ENCODE measurements at regions not wholly inside any gene's neighbourhood (a gene's known extent, or its start where the extent isn't known, plus 50 kb on each side); places are given as distances from the start of the nearest gene placed in this dataset.

DNA sequence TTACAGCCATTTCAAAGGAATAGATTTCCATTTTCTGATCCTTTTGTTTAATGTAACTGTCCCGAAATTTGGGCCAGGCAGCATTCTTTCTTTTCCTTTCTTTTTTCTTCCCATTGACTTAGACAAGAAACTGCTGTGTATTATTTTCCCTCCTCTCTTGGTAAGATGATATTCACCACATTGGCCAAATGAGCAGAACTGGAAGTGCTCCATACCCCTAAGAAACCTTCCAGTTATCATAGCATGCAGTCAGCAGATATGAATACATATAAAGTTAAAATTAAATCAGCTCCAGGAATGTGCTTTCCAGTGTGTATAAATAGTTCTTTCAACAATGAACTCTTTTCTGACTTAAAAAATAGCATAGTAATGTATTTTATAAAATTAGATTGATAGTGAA, 168.5 kb upstream of the GAS1 start:
- DNase-seq (ENCODE audit: low spot score) (no peak), ATAC-seq (no peak)

DNA sequence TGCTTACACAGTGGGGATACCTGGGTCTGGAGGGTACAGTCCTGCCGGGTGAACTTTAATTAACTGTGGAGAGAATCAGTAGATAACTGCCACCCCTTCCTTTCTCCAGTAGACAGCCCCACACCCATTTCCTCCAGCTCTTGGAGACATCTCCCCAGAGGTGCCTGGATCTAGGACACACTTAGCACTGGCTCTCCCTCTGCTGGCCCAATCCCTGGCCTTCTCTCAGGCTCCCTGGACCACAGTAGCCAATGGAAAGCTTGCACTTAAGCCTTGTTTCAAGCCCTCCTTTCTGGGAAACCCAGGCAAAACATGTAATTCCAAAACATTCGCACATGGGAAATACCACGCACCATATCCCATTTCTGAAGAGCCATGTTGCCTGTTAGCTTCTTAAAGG, 169.2 kb upstream of the GAS1 start:
- no peak for DNase-seq (ENCODE audit: low spot score)
- ATAC-seq, result no peak

DNA sequence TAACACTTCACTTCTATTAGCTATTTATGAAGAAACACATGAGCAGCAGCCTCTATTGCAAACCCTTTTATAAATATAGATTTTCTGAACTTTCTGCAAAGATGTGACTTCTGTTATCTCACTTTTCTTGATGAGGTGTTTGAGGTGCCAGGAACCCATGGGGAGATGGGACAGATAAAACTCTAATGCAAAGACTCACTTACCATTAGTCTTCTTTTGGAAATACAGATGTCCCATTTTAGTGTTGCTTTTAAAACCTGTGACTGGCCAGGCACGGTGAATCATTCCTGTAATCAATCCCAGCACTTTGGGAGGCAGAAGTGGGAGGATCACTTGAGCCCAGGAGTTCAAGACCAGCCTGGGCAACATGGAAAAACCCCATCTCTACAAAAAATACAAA, 171.3 kb upstream of the GAS1 start:
- no peak for DNase-seq (ENCODE audit: low spot score)
- no peak for ATAC-seq

DNA sequence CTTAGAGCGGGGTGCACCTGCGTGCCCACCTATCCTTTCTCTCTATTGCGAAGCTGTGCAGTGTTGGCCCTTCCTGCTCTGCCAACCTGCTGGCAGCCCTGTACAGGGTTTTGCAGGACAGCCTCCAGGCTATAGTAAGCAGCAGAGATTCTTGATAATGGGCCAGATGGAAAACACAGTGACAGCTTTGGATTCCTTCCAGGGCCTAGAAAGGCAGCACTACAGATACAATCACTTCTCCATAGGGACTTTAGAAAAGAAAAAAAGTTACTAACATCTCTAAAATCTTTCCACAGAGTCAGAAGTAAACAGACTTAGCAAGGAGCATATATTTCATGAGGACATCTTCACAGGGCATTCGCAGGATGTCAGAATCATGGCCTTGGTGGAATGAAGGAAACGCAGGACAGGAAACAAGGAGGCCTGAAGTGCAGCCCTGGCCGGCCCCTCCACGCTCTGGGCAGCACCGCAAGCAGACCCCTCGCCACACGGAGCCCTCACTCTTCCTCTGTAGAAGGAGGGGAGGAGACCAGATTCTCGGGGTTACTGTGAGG, 172.1 kb upstream of the GAS1 start:
- peak; percentile 59 for DNase-seq (ENCODE audit: low spot score)
- peak; percentile 94 for ATAC-seq

DNA sequence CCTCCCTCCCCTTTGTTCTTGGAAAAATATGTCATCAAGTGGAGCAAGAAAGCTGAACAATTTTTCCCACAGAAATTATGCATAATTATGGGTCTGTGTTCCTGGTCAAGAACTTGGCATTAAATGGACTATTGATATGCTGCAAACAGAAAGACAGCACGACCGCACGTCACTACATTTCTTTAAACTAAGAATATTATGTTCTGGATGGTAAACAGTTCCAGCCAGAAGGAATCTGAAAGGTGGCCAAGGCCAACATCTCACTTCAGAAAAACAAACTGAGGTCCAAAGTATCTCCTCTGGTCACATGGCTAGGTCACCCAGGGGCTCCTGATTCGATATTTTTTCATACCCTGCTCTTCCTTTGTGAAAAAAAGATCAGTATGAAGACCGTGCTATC, 173.3 kb upstream of the GAS1 start:
- DNase-seq (ENCODE audit: low spot score) (no peak), ATAC-seq (peak; percentile 51)

DNA sequence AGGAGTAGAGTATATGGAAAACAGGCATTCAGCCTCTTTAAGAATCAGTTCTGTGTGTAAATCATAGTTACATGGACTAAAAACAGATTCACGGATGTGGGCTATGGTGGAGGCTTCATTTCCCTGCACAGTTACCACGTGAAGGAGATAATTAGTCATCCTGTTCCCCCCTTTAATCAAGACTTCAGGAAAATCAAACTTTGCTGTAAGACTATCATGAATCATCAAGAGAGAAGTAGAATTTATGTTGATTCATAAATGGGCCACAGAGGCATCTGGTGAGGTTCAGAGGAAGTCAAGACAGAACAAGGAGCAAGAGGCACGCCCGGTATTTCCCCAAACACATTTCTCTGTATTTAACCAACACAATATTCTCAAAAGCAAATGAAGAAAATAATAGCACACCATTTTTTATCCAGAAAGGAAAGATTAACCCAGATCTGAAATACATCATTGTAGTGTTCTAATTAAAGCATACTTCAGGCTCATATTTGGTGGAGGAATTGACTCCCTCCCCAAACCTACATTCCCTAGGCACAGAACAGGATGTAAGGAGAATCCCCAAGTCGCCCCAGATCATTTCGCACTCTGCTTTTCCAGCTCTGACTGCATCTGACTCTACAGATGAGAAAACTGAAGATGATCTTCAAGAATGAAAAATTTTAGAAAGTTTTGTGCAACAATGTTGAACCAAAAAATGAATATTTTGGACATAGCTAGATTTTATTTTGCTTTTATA, 175.8 kb upstream of the GAS1 start:
- DNase-seq (ENCODE audit: low spot score) (no peak), ATAC-seq (no peak)

DNA sequence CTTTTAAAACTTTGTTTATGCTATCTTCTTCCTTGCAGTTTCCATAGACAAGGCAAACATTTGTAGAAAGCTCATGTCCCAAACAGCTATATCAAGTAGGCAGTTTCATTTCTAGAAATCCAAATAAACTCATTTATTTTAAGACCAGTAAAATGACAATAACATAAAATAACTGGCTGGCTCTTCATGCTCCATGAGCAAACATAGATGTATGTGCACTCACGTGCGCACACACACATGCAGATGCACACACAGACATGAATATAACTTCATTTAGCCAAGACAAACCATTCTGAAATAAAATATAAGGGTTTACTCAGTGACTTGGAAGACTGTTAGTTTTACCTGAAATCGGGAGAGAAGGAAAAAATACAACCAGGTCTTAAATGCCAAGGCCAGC, 176.5 kb upstream of the GAS1 start:
- ATAC-seq (no peak), DNase-seq (ENCODE audit: low spot score) (no peak)

DNA sequence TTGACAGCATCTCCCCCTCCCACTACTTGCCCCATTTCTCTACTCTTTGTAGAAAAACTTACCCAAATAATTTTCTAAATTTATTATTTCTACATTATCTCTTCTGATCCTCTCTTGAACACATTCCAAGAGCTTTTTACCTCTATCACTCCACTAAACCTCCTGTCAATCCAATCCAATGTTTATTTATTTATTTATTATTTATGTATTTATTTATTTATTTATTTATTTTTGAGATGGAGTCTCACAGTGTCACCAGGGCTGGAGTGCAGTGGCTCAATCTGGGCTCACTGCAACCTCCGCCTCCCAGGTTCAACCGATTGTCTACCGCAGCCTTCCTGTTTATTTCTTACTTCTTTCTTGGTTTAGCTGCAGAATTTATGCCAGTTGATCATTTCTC, 178.5 kb upstream of the GAS1 start:
- no peak for DNase-seq (ENCODE audit: low spot score)
- ATAC-seq, result no peak

DNA sequence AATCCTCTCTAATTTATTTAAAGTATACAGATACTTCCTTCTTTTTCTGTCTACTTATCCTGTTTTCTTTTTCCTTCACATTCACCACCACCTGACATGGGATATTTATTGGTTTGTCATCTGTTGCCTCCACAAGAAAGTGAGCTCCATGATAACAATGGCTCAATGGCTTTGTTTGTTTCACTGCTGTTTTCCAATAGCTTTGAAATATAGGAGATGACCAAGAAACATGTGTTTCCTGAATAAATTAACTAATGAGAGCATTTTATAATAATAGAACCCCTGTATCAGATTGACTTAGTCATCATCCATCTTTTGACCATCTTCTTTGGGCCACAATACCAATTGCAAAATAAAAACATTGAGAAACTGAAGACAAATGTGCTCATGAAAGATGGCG, 180.2 kb upstream of the GAS1 start:
- ATAC-seq (no peak), DNase-seq (ENCODE audit: low spot score) (no peak)

DNA sequence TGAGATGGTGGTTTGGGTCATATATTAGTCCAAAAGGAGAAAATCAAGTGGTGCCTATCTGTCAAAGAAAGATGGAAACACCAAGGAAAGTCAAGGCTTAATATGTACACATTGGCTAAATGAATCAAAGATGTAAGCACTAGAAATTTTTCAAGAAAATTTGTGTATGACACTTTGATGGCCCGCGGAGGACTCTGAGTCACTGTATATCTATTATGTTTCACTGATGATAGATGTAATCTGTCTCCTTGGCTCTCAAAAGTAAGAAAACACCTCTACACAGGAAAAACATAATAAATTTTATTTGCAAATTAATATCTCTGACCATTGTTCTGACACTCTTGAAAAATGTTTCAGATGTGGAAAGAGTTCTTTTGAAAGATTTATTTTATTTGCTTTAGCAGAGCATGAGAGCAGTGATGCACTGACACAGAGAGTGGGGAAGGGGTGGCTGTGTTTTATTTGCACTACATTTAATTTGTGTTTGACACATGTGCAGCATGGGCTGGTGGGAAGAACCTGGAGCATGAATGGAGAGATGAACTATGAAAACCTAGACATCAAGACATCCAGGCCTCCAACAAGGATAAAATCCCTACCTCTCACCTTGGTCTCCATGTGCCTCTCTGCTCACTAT, 180.8 kb upstream of the GAS1 start:
- no peak for DNase-seq (ENCODE audit: low spot score)
- no peak for ATAC-seq

DNA sequence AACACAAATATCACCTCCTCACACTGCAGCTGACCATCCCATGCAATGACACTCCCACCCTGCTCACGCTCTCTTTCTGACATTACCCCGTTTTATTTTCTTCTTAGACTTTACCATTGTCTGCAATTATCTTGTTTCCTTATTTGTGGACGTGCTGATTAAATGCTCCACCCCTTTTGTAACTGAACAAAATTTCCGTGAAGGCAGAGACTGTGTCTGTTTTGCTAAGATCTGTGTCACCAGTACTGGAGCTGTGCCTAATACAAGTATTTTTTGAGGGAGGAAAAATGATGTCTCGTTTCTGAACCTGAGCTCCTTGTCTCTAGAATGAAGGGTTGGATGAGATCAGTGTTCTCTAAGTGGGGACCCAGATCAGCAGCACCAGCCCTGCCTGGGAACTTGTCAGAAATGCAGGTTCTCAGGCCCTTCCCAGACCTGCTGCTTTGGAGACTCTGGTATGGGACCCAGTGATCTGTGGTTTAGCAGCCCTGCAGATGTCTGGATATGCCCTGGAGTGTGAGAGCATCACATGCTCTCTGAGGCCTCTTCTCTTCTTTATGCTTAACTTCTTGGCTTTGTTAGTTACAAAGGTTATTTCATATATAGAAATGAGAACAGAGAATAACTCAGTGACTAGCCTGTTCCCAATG, 181.7 kb upstream of the GAS1 start:
- DNase-seq (ENCODE audit: low spot score), result no peak
- no peak for ATAC-seq

DNA sequence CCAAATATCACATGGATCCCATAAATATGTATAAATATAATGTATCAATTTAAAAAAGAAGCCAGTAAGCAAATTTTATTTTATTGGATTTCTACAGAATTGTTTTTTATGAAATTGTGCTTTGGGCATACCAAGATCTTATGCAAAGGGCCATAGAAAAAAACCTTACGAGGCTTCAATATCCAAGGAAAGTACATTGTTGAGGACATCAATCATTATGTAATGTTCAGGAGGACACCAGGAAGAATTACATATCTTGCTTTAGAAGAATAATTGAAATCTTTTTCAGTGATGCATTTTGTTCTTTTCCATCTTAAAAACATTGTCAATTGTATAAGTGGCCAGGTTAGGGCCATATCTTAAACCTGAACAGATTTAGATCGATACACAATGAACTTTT, 187.8 kb upstream of the GAS1 start:
- no peak for ATAC-seq
- DNase-seq (ENCODE audit: low spot score), result no peak

DNA sequence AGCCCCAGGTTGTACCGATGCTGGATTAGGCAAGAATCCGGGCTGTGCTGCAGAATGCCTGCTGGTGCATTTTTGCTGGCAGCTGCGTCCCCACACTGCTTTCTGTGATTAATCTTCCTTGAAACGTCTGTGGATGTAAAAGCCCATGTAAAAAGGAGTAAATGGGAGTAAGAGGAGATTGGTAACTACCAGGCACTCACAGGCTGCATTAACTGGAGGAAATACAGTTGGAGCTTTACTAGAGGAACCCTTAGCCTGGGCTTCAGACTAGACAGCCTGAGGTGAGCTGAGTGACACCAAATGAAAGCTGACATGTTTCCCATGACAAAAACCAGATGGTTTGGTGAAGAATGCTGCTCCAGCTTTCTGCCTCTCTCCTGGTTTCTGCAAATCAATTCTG, 190.4 kb upstream of the GAS1 start:
- ATAC-seq (no peak), DNase-seq (ENCODE audit: low spot score) (no peak)

DNA sequence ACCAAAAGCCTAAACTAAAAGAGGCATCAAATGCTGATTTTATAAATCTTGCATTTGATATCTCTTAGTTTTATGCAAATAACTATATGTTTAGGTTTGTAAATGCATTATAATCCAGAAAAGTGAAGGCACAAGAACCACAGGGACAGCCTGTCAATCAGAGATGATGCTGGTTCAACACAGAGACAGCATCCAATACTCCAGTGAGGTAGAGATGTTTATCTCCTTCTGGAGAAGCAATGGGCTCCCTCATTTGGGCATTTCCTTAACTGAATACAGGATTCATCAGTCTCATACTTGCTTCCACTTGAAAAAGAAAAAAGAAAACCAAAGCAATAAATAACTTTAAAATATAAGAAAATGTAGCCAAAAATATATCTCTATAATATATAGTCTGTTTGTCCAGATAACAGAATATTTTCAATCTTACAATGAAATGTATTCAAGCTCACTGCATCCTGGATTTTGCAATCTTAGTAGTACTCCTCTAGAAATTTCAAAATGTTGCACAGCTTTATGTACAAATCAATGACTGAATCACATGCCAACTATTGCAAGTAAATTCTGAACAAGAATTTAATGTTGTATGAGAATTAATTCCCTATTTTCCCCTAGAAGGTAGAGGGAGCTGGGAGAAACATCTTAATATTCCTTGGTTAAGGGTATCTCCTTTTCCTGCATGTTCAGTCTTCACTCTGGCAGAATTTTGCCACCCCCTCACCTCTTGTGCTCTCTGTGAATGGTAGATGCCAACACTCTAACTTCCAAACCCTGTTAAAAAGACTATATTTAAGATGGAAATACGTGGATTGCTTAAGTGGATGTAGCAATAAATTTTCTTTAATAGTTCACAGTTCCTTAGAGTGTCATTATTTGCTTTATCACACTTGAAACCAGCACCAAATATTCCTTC, 191.1 kb upstream of the GAS1 start:
- DNase-seq (ENCODE audit: low spot score), result no peak
- ATAC-seq, result no peak

DNA sequence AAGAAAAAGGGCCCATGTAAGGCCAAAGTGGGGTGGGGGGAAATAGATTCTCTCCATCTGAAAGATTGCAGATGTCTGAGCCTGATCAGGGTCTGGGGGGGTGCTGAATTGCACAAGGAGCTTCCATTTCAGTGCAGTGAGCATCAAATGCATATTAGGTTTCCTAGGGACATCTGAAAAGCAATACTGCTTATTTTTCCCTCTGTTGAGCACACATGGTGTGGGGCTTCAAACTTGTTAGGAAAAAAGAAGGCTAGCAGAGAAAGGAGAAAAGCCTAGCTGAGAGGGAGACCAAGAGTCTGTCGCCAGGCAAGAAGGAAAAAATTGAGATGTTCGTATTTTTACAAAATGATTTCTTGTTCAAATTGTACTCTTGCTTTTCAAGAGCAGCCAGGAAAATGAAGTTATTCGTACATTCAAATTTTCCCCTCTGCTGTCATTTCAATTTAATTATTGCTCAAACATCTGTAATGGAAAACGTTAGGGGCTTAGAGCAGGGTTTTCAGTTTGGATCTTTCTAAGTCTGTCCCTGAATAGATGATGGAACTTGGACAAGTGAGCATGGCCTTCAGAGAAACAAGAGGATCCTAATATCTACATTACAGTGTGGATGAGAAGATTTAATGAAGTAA, 191.9 kb upstream of the GAS1 start:
- DNase-seq (ENCODE audit: low spot score) (no peak), ATAC-seq (no peak)

DNA sequence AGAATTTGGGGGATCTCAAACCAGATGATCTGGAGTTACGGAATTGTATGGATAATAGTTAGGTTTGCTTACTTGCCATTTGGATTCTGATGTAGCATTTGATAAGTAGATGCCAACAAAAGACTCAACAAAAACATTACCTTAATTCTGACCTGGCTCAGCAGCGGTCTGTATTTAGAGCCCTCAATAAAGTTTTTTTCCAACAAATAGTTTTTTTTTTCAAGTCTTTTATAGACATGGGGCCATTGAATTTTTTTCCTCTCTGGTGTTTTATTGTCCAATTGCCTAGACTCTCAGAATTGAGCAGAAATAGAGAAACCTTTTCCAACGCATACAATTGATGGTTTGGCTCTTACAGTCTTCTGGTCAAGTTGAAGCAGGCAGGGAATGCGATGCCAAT, 192.8 kb upstream of the GAS1 start:
- ATAC-seq (no peak), DNase-seq (ENCODE audit: low spot score) (no peak)

DNA sequence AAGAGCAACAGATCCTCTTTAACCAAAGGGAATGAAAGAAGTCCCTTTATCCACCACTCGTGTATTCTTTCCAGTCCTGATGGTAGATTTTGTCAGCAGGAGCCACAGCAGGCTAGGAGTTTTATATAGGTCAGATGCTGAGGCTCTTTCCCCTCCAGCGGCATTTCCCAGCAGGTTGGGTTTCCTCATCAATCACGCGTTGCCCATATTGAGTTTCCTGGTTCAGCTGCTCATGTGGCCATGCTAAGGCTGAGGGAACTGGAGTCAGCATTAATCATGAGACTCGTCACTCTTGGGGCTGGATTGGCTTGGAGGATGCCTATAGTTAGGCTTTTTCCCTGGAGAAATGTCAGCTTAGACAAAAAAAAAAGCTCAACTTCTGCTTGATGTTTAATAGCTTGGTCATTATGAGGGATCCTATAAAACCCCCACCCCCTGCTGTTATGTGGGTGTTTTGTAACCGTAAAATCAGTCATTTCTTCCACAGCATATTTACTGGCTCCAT, 193.4 kb upstream of the GAS1 start:
- DNase-seq (ENCODE audit: low spot score) (no peak), ATAC-seq (no peak)

DNA sequence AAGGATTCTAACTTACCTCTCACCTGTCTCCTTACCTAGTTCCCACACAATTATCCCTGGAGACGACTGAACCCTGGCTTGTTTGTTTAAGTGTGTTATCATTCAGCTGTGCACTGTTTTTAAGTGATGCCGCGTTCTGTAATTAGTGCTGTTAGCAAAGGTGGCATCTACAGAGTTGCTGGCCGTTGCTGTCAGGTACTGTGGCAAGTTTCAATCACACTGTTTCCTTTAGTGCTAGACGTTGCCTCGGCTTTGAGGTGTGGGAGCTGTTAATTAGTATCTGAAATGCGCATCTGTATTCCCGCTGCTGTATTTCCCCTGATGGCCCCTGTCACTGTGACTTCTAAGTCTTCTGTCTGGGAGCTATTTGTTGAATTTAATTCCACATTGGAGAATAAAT, 193.8 kb upstream of the GAS1 start:
- ATAC-seq, result no peak
- no peak for DNase-seq (ENCODE audit: low spot score)

DNA sequence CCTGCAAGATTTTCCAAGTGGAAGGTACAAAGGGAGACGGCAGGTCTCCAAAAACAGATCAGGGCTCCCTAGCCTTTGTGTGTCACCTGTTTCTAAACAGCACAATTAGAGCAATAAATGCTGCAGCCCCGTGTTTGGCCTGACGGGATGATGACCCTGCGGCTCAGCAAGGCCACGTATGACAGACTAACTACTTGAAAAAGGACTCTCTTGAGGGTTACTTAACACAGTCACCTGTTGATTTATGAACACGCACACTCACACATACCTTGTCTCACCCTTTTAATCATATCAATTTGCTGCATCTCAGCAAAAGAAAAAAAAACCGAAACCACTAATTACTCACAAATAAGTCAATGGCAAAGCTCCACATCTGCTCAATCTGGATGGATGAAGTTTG, 199.6 kb upstream of the GAS1 start:
- DNase-seq (ENCODE audit: low spot score) (no peak), ATAC-seq (no peak)

DNA sequence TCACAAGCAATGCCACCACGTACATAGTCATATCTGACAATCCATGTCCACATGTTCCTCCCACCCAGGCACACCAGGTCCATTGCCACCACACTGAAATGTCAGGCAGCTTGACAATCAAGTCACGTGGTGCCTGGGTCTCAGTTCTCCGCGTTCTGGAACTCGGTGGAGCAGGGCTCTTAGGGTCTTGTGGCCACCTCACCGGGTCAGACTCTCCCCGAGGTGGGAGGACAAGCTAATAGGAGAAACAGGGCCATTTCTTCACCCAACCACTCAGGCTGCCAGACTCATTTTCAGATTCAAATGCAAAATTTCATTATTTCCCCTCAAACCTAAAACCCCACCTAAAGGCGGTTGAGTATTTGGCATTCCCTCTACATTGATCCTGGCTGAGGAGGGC, 200.5 kb upstream of the GAS1 start:
- no peak for DNase-seq (ENCODE audit: low spot score)

More for the DNA sequence above, 200.5 kb upstream of the GAS1 start:
- no peak for ATAC-seq

All from left lobe of liver (tissue), 2 donors.